K562 (cell line): ENCODE measurements at regions not wholly inside any gene's neighbourhood (a gene's known extent, or its start where the extent isn't known, plus 50 kb on each side); places are given as distances from the start of the nearest gene placed in this dataset.

Experiments used
- ATAC-seq: fragments of 200-7000 bp; cut with Tn5 transposase; 3 replicates; pipeline ENCODE4 v1.9.1; 2020; ENCODE audit warnings: moderate library complexity
- BruUV-seq: library from RNA; stranded (reverse); fragments of 400-500 nt; replicated peaks from 2 replicates; lab custom pipeline; 2021; lab: Mats Ljungman, UMichigan
- CTCF ChIA-PET: fragments of 300-600 bp; formaldehyde crosslinking; extraction: SDS; loops from one replicate; lab custom pipeline; 2021; ENCODE audit warnings: low intra/inter-chr PET ratio; lab: Yijun Ruan, JAX
- POLR2A ChIA-PET: fragments of 300-600, 350-650 bp; sonication (Branson Sonifier 250); formaldehyde crosslinking; extraction: SDS; loops from one replicate; lab custom pipeline; 2021; ENCODE audit warnings: antibody characterized with exemption, inconsistent platforms; lab: Yijun Ruan, JAX
- DNase-seq, 4 experiments: peaks; one replicate each; pipeline versions ENCODE4 v3.0.0 to v3.0.0-alpha.2; 2011 to 2018; ENCODE audit warnings: low spot score in 3 of 4, mixed read lengths in 3 of 4; ENCODE audit errors: extremely low read depth in 1 of 4
- FAIRE-seq: peaks from 2 replicates; lab custom pipeline; 2011; peaks lifted over from hg19 to GRCh38; lab: Jason Lieb, UNC
- H2AFZ ChIP-seq: 2 replicates; pipeline ENCODE4 v1.6.0; 2011; ENCODE audit warnings: low read depth, low read length, control low read depth, inconsistent platforms
- H3K27ac ChIP-seq: fragments of 200-600 bp; 3 replicates; pipeline ENCODE4 v1.8.0; 2011; ENCODE audit warnings: low read depth, mild to moderate bottlenecking, control low read depth, inconsistent platforms, low read length, moderate library complexity, mixed read lengths; ENCODE audit errors: extremely low read depth
- H3K27me3 ChIP-seq, 2 experiments: fragments of 300-600 bp in 1 of 2; 2 replicates in 1 of 2; 3 replicates in 1 of 2; pipeline versions ENCODE4 v1.6.0 to v1.8.0; 2011; ENCODE audit warnings: inconsistent platforms in 2 of 2, low read length in 2 of 2, mild to moderate bottlenecking in 1 of 2, mixed read lengths in 1 of 2, moderate library complexity in 1 of 2; ENCODE audit not compliant: control insufficient read depth in 2 of 2, insufficient read depth in 2 of 2
- H3K36me3 ChIP-seq: fragments of 300-600 bp; 3 replicates; pipeline ENCODE4 v1.8.0; 2011; ENCODE audit warnings: mild to moderate bottlenecking, low read length, inconsistent platforms; ENCODE audit not compliant: control insufficient read depth, insufficient read depth
- H3K4me1 ChIP-seq, 2 experiments: fragments of 200-600 bp in 1 of 2; replicated peaks in 1 of 2; 2 replicates in 1 of 2; 3 replicates in 1 of 2; pipeline versions ENCODE4 v1.5.1 to v1.8.0; 2011; ENCODE audit warnings: inconsistent platforms in 2 of 2, low read length in 2 of 2, mild to moderate bottlenecking in 1 of 2, mixed read lengths in 1 of 2, moderate library complexity in 1 of 2; ENCODE audit not compliant: control insufficient read depth in 2 of 2, insufficient read depth in 2 of 2
- H3K4me2 ChIP-seq: 2 replicates; pipeline ENCODE4 v1.6.1; 2011; ENCODE audit warnings: low read length, control low read depth, inconsistent platforms, mixed read lengths; ENCODE audit not compliant: insufficient read depth
- H3K4me3 ChIP-seq: fragments of 200-600 bp; sonication (generic), shearing (Covaris generic); 2 replicates; pipeline ENCODE4 v1.5.1; 2016; ENCODE audit warnings: control low read depth, inconsistent platforms
- H3K79me2 ChIP-seq: fragments of 200-600 bp; 3 replicates; pipeline ENCODE4 v1.8.0; 2011; ENCODE audit warnings: low read length, inconsistent platforms; ENCODE audit not compliant: control insufficient read depth, insufficient read depth
- H3K9ac ChIP-seq, 2 experiments: 2 replicates each; pipeline versions ENCODE4 v1.6.0 to v1.6.1; 2011; ENCODE audit warnings: low read depth in 2 of 2, low read length in 2 of 2, control low read depth in 1 of 2, inconsistent platforms in 1 of 2, mild to moderate bottlenecking in 1 of 2, mixed read lengths in 1 of 2; ENCODE audit not compliant: insufficient read depth in 1 of 2
- H3K9me1 ChIP-seq: one replicate; pipeline ENCODE4 v1.6.0; 2011; ENCODE audit warnings: inconsistent platforms, mild to moderate bottlenecking, low read length, moderate library complexity; ENCODE audit not compliant: control insufficient read depth, insufficient read depth
- H3K9me3 ChIP-seq: replicated peaks from 2 replicates; pipeline ENCODE4 v1.5.1; 2011; ENCODE audit warnings: low read depth, low read length, inconsistent platforms; ENCODE audit not compliant: control insufficient read depth, insufficient read depth
- H4K20me1 ChIP-seq: replicated peaks from 2 replicates; pipeline ENCODE4 v1.6.1; 2011; ENCODE audit warnings: low read length, inconsistent platforms, mixed read lengths; ENCODE audit not compliant: control insufficient read depth, insufficient read depth
- GTF2B ChIP-seq: IDR thresholded peaks from 2 replicates; pipeline ENCODE4 v1.6.1; 2011; ENCODE audit not compliant: insufficient read length; ENCODE audit errors: extremely low read depth
- HDGF ChIP-seq: fragments of 450-650 bp; IDR thresholded peaks from 2 replicates; pipeline ENCODE4 v1.6.1; 2016
- HNRNPK ChIP-seq: fragments of 200-400 bp; formaldehyde crosslinking; IDR thresholded peaks from one replicate; pipeline ENCODE4 v1.6.1; 2018; ENCODE audit warnings: mild to moderate bottlenecking, low read depth, low read length; ENCODE audit not compliant: poor library complexity, severe bottlenecking
- MED1 ChIP-seq: sonication (generic); formaldehyde crosslinking; IDR thresholded peaks from 2 replicates; pipeline ENCODE4 v1.8.1; 2023; ENCODE audit warnings: missing genetic modification reagents, borderline replicate concordance
- PTRF ChIP-seq: fragments of 450-650 bp; IDR thresholded peaks from 2 replicates; pipeline ENCODE4 v1.6.1; 2016; ENCODE audit warnings: mild to moderate bottlenecking, missing genetic modification characterization, missing compliant biosample characterization
- SIRT6 ChIP-seq: IDR thresholded peaks from one replicate; pipeline ENCODE4 v1.6.1; 2012; ENCODE audit warnings: low read depth, mild to moderate bottlenecking, control low read depth, inconsistent platforms, low read length, moderate library complexity
- TCF3 ChIP-seq: sonication (generic); formaldehyde crosslinking; IDR thresholded peaks from 2 replicates; pipeline ENCODE4 v1.4.0; 2020; ENCODE audit warnings: mild to moderate bottlenecking, missing genetic modification reagents
- TSHZ1 ChIP-seq: fragments of 250-450 bp; sonication (Bioruptor Pico); IDR thresholded peaks from 2 replicates; pipeline ENCODE4 v1.4.0; 2020; ENCODE audit warnings: mild to moderate bottlenecking, moderate library complexity
- VEZF1 ChIP-seq: fragments of 200-800 bp; sonication (Bioruptor generic); IDR thresholded peaks from 2 replicates; pipeline ENCODE4 v1.6.1; 2017; ENCODE audit warnings: missing genetic modification characterization, missing compliant biosample characterization
- ZFP91 ChIP-seq: sonication (generic); formaldehyde crosslinking; IDR thresholded peaks from 2 replicates; pipeline ENCODE4 v1.8.0; 2022; ENCODE audit warnings: mild to moderate bottlenecking, missing genetic modification reagents
- ZNF511 ChIP-seq: sonication (generic); formaldehyde crosslinking; IDR thresholded peaks from 2 replicates; pipeline ENCODE4 v1.8.0; 2022; ENCODE audit warnings: mild to moderate bottlenecking, missing genetic modification reagents
- WGBS: fragments of 100-300 bp; shearing (Covaris generic); methylation state at CpG from one replicate; pipeline ENCODE4 v1.1.6; 2016; ENCODE audit warnings: low coverage, mixed read lengths; ENCODE audit not compliant: insufficient coverage; ENCODE audit errors: missing lambda C conversion rate; 5-methylcytosine and 5-hydroxymethylcytosine counted together
- in situ Hi-C: fragments of 300-500 bp; cut with MboI; formaldehyde crosslinking; loops from 4 replicates; pipeline ENCODE4 v1.15.0; 2018; ENCODE audit warnings: inconsistent platforms, mixed read lengths
- intact Hi-C: fragments of 100-400 bp; cut with micrococcal nuclease; formaldehyde crosslinking; loops from 2 replicates; pipeline ENCODE4 v1.14.2; 2022

GRCh38 chr7:118572604-118573003, 348.1 kb downstream of the ANKRD7 start (continued):
- TF ChIP-seq SIRT6 (no peak), TSHZ1 (no peak), GTF2B (no peak), HNRNPK (no peak), TCF3 (CRISPR knock-in tag) (no peak)

- H3K4me2 ChIP-seq = no peak overlapping the region
- ChIA-PET CTCF (no interaction called here), POLR2A (no interaction called here)
- BruUV-seq = no TSS peak
- in situ Hi-C loops (no loop called here), intact Hi-C loops (no loop called here)
- H3K9ac ChIP-seq = no peak overlapping the region
- no peak overlapping the region for H3K27ac ChIP-seq
- DNase-seq (no peak), ATAC-seq (no peak), FAIRE-seq (no peak)
- H2AFZ ChIP-seq = no peak overlapping the region
- no peaks in the 10 kb centered on the region for H3K36me3 ChIP-seq
- no peaks in the 10 kb centered on the region for H3K4me1 ChIP-seq
- WGBS = 8% methylated on average over 5 of the region's 5 CpGs
- no peaks in the 10 kb centered on the region for H3K27me3 ChIP-seq
- H3K9me1 ChIP-seq = no peaks in the 10 kb centered on the region
- H3K79me2 ChIP-seq = no peaks in the 10 kb centered on the region
- H3K4me3 ChIP-seq = no peak overlapping the region
- H4K20me1 ChIP-seq = no peaks in the 10 kb centered on the region
- H3K9me3 ChIP-seq = no peaks in the 10 kb centered on the region
- TF ChIP-seq HDGF (no peak), PTRF (no peak), ZFP91 (no peak), MED1 (CRISPR knock-in tag) (no peak), VEZF1 (CRISPR knock-in tag) (no peak), ZNF511 (no peak)
Measured at GRCh38 chr7:118573085-118573484, 348.6 kb downstream of the ANKRD7 start.
